ENCODE measurements at regions not wholly inside any gene's neighbourhood (a gene's known extent, or its start where the extent isn't known, plus 50 kb on each side); places are given as distances from the start of the nearest gene placed in this dataset.
A peak's percentile ranks its signal among the peaks of the same experiment; 100 is the strongest.

GRCh38 chr11:71066311-71066710 lies 186.1 kb downstream of the SHANK2 start (continued):
- TF ChIP-seq ZNF777 (tag by site-specific recombination; IDR thresholded peaks at IDR 0.05; ENCODE audit: borderline replicate concordance) (no peak), WT1 (tag by site-specific recombination; IDR thresholded peaks at IDR 0.05) (no peak), SP7 (tag by site-specific recombination; IDR thresholded peaks at IDR 0.05) (no peak), ZBTB1 (tag by site-specific recombination; IDR thresholded peaks at IDR 0.05) (no peak), ZNF747 (tag by site-specific recombination; IDR thresholded peaks at IDR 0.05) (no peak)

GRCh38 chr11:71065841-71066240 lies 186.5 kb downstream of the SHANK2 start:
- H3K9me3 ChIP-seq (ENCODE audit: control insufficient read depth, insufficient read depth, low read depth, low read length): no peaks in the 10 kb centered on the region
- no peaks in the 10 kb centered on the region for H3K36me3 ChIP-seq (ENCODE audit: control insufficient read depth in 2 of 2, insufficient read depth in 1 of 2, low read length in 2 of 2)
- CTCF ChIA-PET: interaction anchor here (1.0 kb wide), 1 partner anchor 251 kb away, joined by 4 read pairs; no protein-coding TSS in a partner anchor
- H3K27ac ChIP-seq (ENCODE audit: extremely low read depth, low read depth, low read length): no peak overlapping the region
- H3K4me1 ChIP-seq (ENCODE audit: control insufficient read depth, insufficient read depth, low read length): no peaks in the 10 kb centered on the region
- TF ChIP-seq SP7 (tag by site-specific recombination; IDR thresholded peaks at IDR 0.05) (no peak), GLIS1 (tag by site-specific recombination; IDR thresholded peaks at IDR 0.05) (peak; percentile 83)
- H3K4me3 ChIP-seq (ENCODE audit: low read depth, low read length): no peak overlapping the region
- POLR2A ChIA-PET: no interaction called here

- ChIA-PET POLR2A (no interaction called here), CTCF (no interaction called here)
- no peaks in the 10 kb centered on the region for H3K36me3 ChIP-seq (ENCODE audit: control insufficient read depth in 2 of 2, insufficient read depth in 1 of 2, low read length in 2 of 2)
- H3K9me3 ChIP-seq (ENCODE audit: control insufficient read depth, insufficient read depth, low read depth, low read length): no peaks in the 10 kb centered on the region
- peak; percentile 76 for TF ChIP-seq GLIS1 (tag by site-specific recombination; IDR thresholded peaks at IDR 0.05)
- TF ChIP-seq EGR2 (tag by site-specific recombination; IDR thresholded peaks at IDR 0.05; ENCODE audit: low read depth): peak; percentile 86
- TF ChIP-seq ZBTB21 (tag by site-specific recombination; IDR thresholded peaks at IDR 0.05): no peak
- TF ChIP-seq ZFHX2 (tag by site-specific recombination; conservative IDR thresholded peaks at IDR 0.05): peak; percentile 25; the same call in 1 of the 2 replicates
- H3K4me3 ChIP-seq (ENCODE audit: low read depth, low read length): no peak overlapping the region
- H3K4me1 ChIP-seq (ENCODE audit: control insufficient read depth, insufficient read depth, low read length): no peaks in the 10 kb centered on the region
- no peak overlapping the region for H3K27ac ChIP-seq (ENCODE audit: extremely low read depth, low read depth, low read length)
Measured at GRCh38 chr11:71064702-71065515, 187.5 kb downstream of the SHANK2 start.

- Histone ChIP-seq H3K9me3 (ENCODE audit: control insufficient read depth, insufficient read depth, low read depth, low read length) (no peaks in the 10 kb centered on the region), H3K36me3 (ENCODE audit: control insufficient read depth in 2 of 2, insufficient read depth in 1 of 2, low read length in 2 of 2) (no peaks in the 10 kb centered on the region), H3K4me1 (ENCODE audit: control insufficient read depth, insufficient read depth, low read length) (no peaks in the 10 kb centered on the region), H3K4me3 (ENCODE audit: low read depth, low read length) (no peak overlapping the region), H3K27ac (ENCODE audit: extremely low read depth, low read depth, low read length) (no peak overlapping the region)
- CTCF ChIA-PET: interaction anchor here (0.6 kb wide), 1 partner anchor 1903 kb away, joined by 3 read pairs; no protein-coding TSS in a partner anchor
- POLR2A ChIA-PET: no interaction called here
- TF ChIP-seq ZNF416 (tag by site-specific recombination; IDR thresholded peaks at IDR 0.05): no peak
- no peak for TF ChIP-seq ZSCAN23 (tag by site-specific recombination; IDR thresholded peaks at IDR 0.05)
- no peak for TF ChIP-seq GLIS1 (tag by site-specific recombination; IDR thresholded peaks at IDR 0.05)
- TF ChIP-seq MYNN (tag by site-specific recombination; IDR thresholded peaks at IDR 0.05; ENCODE audit: borderline replicate concordance): no peak
- TF ChIP-seq ZNF175 (tag by site-specific recombination; IDR thresholded peaks at IDR 0.05): no peak
- no peak for TF ChIP-seq ZNF433 (tag by site-specific recombination; IDR thresholded peaks at IDR 0.05; ENCODE audit: low read depth)
- no peak for TF ChIP-seq ZNF140 (tag by site-specific recombination; IDR thresholded peaks at IDR 0.05)
- no peak for TF ChIP-seq ATF2 (tag by site-specific recombination; IDR thresholded peaks at IDR 0.05; ENCODE audit: low read depth)
- TF ChIP-seq ZSCAN16 (tag by site-specific recombination; IDR thresholded peaks at IDR 0.05): no peak
- no peak for TF ChIP-seq ZBTB49 (tag by site-specific recombination; IDR thresholded peaks at IDR 0.05; ENCODE audit: low read depth)
- TF ChIP-seq SP7 (tag by site-specific recombination; IDR thresholded peaks at IDR 0.05): no peak
- TF ChIP-seq ZNF488 (tag by site-specific recombination; IDR thresholded peaks at IDR 0.05): no peak
- TF ChIP-seq RBAK (tag by site-specific recombination; IDR thresholded peaks at IDR 0.05): no peak
- TF ChIP-seq ZNF704 (tag by site-specific recombination; IDR thresholded peaks at IDR 0.05): no peak
- TF ChIP-seq HOXC10 (CRISPR knock-in tag; IDR thresholded peaks at IDR 0.05): no peak
- TF ChIP-seq GLI2 (tag by site-specific recombination; IDR thresholded peaks at IDR 0.05; ENCODE audit: borderline replicate concordance, low read depth): no peak
- no peak for TF ChIP-seq ZBTB48 (tag by site-specific recombination; IDR thresholded peaks at IDR 0.05)
Measured at GRCh38 chr11:71064183-71064582, 188.2 kb downstream of the SHANK2 start.

All from HEK293 (cell line).